ENCODE measurements at regions not wholly inside any gene's neighbourhood (a gene's known extent, or its start where the extent isn't known, plus 50 kb on each side); places are given as distances from the start of the nearest gene placed in this dataset.
"Not testable (repeated sequence)": the region's sequence is repeated elsewhere in the genome, so short reads cannot be mapped to it uniquely, and the experiment has no call there.

DNA sequence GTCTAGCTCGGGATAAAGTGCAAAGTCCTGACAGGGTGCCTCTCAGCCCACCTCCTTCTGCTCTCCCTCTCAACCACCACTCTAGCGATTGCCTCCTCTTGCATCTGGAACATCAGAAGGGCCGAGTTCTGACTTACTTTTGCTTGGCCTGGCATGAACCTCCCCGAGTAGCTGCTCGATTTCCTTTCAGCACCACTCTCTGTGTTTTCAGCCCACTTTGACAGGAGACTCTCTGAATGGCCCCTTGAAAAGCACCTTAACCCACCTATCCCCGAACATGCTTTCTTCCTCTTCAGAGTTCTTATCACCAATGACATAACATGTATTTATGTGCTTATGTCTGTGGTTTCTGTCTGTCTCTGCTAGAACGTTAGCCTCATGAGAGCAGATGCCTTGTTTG is 225.8 kb upstream of the RUNX1 start:
- DNase-seq, result no peak

DNA sequence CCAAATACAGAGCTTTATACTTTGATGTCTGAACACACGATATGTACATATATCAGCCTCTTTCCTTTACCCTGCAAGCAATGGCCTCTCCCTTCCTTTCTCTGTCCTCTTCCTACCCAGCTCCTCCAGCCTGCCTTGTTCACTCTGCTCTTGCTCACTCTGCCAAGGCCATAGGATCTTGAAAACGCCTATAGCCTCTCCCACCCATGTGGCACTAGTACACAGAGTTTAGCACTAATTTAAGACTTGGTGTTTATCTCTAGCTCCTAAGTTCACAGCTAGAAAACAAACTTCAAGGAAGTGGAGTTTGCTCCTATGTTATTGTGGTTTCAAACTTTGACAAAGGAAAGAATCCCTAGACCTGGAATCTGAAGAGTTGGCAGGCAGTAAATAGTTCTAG is 225.0 kb upstream of the RUNX1 start:
- DNase-seq, result no peak

DNA sequence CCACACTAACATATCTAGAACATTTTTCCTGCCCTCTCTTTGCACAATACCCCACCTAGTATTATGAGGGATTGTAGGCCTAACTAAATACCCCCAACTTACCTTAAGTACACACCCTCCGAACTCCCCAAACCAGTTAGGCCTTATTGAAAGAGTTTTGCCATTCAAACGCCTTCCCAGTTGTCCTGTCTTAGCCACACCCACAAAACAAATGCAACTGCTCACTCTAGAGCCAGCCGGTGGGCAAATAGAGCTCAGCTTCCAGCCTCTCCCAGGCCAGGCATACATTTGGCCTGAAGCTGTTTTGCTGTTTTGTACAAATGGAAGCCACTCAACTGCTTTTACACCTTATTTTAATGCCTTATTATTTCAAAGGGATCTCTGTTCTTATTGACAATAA is 224.2 kb upstream of the RUNX1 start:
- DNase-seq, result peak; percentile 27

DNA sequence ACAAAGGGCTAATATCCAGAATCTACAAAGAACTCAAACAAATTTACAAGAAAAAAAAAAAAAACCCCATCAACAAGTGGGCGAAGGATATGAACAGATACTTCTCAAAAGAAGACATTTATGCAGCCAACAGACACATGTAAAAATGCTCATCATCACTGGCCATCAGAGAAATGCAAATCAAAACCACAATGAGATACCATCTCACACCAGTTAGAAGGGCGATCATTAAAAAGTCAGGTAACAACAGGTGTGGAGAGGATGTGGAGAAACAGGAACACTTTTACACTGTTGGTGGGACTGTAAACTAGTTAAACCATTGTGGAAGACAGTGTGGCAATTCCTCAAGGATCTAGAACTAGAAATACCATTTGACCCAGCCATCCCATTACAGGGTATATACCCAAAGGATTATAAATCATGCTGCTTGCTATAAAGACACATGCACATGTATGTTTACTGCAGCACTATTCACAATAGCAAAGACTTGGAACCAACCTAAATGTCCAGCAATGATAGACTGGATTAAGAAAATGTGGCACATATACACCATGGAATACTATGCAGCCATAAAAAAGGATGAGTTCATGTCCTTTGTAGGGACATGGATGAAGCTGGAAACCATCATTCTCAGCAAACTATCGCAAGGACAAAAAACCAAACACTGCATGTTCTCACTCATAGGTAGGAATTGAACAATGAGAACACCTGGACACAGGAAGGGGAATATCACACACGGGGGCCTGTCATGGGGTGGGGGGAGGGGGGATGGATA is 222.4 kb upstream of the RUNX1 start:
- DNase-seq, result not testable (repeated sequence)

DNA sequence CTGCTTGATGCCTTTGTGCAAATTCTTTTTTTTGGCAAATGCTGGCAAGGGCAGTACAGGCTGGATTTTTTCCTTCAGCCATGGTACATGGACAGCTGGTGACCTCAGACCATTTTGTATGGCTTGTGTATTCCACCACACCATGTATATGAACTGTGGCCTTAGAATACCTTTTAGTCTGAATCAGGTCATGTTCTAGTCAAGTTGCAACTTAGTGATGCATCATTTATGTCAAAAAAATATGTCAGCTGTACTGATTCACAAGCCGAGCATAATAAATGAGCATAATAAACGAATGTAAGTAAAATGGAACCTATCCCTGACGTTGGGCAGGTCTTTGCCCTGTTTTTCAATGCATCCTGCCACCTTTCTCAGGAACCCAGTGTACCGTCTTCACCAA is 219.7 kb upstream of the RUNX1 start:
- DNase-seq, result no peak

DNA sequence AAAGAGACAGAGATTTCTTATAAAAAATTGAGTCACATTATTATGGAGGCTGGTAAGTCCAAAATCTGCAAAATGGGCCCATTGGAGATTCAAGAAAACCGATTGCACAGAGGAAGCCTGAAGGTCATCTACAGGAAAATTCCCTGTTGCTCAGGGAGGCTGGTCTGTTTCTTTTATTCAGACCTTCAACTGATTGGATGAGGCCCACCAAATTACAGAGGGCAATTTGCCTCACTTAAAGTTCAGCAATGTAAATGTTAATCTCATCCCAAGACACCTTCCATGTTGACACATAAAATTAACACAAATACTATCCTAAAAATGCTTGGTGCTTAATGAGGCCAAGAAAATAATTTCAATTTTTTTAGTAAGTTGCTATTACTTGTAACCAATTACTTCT is 219.2 kb upstream of the RUNX1 start:
- DNase-seq, result no peak

DNA sequence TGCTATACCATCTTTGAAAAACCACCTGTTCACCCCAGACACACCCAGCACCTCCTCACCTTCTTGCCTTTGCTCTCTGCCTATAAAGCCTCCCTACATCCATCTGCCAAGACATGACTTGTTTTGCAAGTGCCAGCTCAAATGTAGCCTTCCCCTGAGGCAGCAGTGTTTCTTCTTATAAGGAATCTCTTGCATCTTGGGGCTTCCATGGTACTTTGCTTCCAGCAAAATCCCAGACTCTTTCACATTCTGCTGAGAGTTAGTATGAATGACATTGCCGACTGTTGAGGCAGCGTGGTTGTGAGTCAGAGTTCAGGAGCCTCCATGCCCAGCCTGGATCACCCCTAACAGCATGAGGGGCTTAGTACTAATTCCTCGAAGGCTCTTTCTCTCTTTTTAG is 217.4 kb upstream of the RUNX1 start:
- DNase-seq, result no peak

DNA sequence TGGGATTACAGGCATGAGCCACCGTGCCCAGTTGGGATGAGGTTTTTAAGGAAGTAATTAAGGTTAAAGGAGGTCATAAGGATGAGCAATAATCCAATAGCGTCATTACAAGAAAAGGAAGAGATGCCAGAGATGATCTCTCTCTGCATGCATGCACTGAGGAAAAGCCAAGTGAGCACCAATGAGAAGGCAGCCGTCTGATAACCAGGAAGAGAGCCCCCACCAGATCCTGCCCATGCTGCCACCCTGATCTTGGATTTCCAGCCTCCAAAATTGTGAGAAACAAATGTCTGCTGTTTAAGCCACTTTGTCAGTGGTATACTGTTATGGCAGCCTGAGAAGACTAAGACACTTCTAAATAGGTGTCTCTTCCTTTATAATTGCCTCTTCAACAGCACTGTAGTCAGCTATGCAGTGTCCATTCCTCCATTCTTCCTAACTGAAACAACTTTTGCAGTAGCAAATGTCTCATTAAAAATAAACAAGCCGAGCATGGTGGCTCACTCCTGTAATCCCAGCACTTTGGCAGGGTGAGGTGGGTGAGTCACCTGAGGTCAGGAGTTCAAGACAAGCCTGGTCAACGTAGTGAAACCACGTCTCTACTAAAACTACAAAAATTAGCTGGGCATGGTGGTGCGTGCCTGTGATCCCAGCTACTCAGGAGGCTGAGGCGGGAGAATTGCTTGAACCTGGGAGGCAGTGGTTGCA is 216.2 kb upstream of the RUNX1 start:
- DNase-seq, result no peak

GRCh38 chr21:35259457-35259856 is 210.4 kb upstream of the RUNX1 start:
- no peak for DNase-seq

DNA sequence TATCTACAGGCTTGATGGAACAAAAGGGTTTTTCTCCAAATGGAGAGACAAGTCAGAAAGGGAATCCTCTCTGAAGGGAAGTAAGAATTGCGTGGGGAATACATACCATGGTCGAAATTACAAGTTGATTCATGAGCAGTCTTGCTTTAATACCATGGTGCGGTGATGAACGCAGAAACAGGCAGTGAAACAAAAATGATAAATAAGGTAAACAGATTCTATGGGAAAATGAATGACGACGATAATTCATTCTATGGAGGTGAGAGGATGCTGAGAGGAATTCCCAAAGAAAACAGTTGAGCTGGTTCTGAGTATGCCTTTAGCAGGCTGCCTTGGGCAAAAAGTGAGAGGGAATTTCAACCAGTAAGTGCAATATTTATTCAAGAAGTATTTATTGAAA is 209.4 kb upstream of the RUNX1 start:
- DNase-seq, result no peak

DNA sequence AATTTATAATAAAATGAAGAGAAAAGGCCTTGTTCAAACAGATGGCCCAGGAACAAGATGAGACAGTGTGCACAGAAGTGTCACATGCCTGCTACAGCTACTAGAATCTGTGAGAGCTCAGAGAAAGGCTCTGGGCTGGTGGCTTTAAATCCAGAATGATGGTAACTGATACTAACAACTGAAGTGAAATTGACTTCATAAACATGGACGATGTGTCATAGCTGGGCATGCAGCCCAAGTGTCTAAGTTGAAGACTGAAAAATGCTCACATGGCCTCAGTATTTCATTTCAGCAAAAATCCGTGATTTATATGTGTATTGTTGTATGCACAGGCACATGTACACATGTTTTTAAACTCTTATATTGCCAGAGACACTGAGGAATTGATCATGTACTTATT is 208.3 kb upstream of the RUNX1 start:
- DNase-seq, result no peak

DNA sequence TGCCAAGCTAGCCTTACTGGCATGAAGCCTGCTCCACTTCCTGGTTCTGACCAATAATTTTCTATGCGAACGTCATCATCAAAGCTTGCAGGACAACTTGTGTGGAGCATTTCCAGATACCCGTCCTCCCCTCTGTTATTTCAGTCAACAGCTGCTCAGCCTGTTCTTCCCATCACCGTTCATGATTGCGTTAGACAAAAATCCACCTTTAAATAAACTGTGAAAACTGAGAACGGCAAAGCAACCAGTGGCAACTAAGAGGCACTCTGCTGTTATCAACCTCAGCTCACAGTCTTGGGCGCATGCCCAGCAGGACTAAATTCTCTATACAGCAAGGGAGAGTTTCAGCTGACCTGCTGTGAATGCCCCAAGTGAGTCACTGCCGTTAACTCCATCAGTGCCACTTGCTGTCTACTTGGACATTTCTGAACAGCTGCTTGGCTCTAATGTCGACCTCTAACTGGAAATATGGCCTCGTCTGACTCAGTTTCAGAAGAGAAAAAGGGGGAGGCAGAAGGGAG is 207.4 kb upstream of the RUNX1 start:
- peak; percentile 77 for DNase-seq

GRCh38 chr21:35254765-35255138 is 205.7 kb upstream of the RUNX1 start:
- DNase-seq, result no peak

DNA sequence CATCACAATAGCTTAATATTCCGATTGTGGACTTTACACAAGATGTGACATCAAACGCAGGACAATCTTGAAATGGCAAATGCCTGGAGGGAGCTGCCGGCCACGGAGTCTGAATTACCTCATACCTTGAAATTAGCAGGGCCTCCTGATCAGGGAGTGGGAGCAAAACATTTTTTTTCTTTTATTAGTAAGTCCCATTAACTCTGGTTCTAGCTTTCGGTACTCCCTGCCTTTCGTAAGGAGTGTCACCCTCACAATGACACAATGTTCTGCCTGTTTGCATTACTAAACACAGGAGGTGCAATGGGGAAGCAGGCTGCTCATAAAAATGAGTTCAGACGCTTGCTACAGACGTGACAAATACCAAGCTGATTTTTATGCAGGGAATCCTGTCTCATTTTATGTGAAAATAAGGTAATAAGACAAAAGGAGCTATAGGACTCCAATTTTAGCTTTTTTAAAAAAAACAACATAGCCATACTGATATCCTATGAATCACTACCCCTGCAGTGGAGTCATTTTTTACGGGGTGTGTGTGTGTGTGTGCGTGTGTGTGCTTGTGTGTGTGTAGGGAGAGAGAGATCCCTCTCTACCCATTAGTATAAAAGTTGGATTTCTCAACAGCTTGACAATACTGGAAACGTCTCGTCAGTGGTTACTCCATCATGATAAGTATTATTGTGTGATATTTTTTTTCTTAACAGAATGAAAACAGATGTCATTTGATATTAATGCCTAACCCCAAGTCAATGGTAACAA is 205.1 kb upstream of the RUNX1 start:
- no peak for DNase-seq

DNA sequence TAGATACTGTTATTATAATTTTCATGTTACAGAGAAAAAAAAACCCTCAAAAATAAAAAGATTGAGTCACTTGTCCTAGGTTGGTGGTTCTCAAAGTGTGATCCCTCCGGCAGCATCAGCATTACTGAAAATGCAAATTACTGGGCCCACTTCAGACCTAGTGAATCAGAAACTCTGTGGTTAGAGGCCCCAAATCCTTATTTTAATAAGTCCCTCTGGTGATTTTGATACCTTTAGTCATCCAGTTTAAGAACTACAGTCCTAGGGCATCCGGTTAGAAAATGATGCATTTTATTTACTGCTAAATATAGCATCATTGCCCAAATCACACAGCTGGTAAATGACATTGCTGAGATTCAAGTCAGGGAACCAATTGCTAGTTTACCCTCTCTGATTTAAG is 203.7 kb upstream of the RUNX1 start:
- DNase-seq, result no peak

- no peak for DNase-seq
These were observed 200.5 kb upstream of the RUNX1 start for GRCh38 chr21:35249636-35250035.

GRCh38 chr21:35245879-35246278 is 196.8 kb upstream of the RUNX1 start:
- DNase-seq, result no peak

GRCh38 chr21:35244514-35244913 is 195.4 kb upstream of the RUNX1 start:
- no peak for DNase-seq

DNA sequence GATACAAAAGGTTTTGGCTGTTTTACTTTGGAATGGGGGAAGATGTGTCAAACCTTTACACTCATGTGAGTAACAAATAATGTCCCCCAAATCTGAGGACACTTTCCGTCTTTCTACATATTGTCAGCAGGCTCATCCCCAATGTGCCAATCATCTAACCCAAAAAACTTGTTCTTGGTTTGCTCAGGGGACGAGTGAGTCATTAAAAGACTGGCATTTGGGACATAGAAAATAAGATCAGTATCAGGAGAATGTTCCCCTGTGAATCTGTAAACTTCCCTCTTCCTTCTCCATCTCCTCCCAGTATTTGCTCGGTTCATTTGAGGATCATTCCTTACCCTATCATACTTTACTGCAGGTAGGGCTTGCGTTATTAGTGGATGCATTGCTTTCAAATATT is 194.1 kb upstream of the RUNX1 start:
- DNase-seq, result no peak

- DNase-seq, result peak; percentile 91
These were observed 190.7 kb upstream of the RUNX1 start for GRCh38 chr21:35239811-35240219.

- DNase-seq, result no peak
These were observed 189.0 kb upstream of the RUNX1 start for GRCh38 chr21:35238119-35238518.

DNA sequence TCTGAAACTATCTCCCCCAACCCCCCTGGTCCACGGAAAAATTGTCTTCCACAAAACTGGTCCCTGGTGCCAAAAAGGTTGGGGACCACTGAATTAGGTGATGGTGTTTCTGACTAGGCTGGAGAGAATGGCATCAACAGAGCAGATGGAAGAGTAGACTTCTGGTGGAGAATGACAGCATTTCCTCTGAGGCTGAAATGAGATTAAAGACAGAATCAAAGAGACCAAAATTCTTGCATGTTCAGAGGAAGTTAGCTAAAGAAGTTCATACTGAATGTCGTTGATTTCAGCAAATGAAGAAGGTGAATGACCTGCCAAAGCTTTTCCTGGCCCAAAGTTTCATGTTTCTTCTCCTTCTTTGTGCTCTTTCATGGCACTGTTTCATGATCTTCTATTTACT is 188.2 kb upstream of the RUNX1 start:
- no peak for DNase-seq

DNA sequence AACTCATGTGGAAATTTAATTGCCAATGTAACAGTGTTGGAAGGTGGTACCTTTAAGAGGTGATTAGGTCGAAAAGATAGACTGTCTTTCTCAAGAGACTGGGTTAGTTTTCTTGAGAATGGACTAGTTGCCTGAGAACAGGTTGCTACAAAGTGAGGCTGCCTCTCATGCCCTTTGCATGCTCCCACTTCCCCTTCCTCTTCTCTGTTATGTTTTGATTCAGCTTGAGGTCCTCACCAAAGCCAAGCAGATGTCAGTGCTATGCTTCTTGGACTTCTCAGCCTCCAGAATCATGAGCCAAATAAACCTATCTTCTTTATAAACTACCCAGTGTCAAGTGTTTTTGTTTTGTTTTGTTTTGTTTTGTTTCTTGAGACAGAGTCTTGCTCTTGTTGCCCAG is 187.0 kb upstream of the RUNX1 start:
- no peak for DNase-seq

GRCh38 chr21:35234725-35235124 is 185.6 kb upstream of the RUNX1 start:
- DNase-seq, result no peak
